ENCODE measurements at regions not wholly inside any gene's neighbourhood (a gene's known extent, or its start where the extent isn't known, plus 50 kb on each side); places are given as distances from the start of the nearest gene placed in this dataset.

GRCh38 chr1:75985827-75986226 lies 53.6 kb upstream of the ASB17 start:
- no peak for TF ChIP-seq CTCF (IDR thresholded peaks at IDR 0.05 in 2 of 3, conservative IDR thresholded peaks at IDR 0.05 in 1 of 3; ENCODE audit: borderline replicate concordance in 1 of 3, insufficient read depth in 1 of 3, low read depth in 2 of 3, low read length in 2 of 3)
- TF ChIP-seq MAX (IDR thresholded peaks at IDR 0.05): no peak
- TF ChIP-seq POLR2A (IDR thresholded peaks at IDR 0.05; ENCODE audit: borderline replicate concordance, extremely low read depth, insufficient read depth, insufficient read length): no peak
- no peak for TF ChIP-seq REST (IDR thresholded peaks at IDR 0.05; ENCODE audit: low read depth)
- TF ChIP-seq TCF7L2 (IDR thresholded peaks at IDR 0.05; ENCODE audit: borderline replicate concordance, extremely low read depth, insufficient read depth, insufficient read length): no peak
- no peak for TF ChIP-seq EZH2 (IDR thresholded peaks at IDR 0.05)
- no peak for TF ChIP-seq POLR2AphosphoS5 (IDR thresholded peaks at IDR 0.05; ENCODE audit: low read depth, low read length)

Measured in HCT116 (cell line).